ENCODE measurements at regions not wholly inside any gene's neighbourhood (a gene's known extent, or its start where the extent isn't known, plus 50 kb on each side); places are given as distances from the start of the nearest gene placed in this dataset.

GRCh38 chr6:153725456-153725855 is 313.6 kb upstream of the OPRM1 start (continued):
- TF ChIP-seq, protein P1, sequence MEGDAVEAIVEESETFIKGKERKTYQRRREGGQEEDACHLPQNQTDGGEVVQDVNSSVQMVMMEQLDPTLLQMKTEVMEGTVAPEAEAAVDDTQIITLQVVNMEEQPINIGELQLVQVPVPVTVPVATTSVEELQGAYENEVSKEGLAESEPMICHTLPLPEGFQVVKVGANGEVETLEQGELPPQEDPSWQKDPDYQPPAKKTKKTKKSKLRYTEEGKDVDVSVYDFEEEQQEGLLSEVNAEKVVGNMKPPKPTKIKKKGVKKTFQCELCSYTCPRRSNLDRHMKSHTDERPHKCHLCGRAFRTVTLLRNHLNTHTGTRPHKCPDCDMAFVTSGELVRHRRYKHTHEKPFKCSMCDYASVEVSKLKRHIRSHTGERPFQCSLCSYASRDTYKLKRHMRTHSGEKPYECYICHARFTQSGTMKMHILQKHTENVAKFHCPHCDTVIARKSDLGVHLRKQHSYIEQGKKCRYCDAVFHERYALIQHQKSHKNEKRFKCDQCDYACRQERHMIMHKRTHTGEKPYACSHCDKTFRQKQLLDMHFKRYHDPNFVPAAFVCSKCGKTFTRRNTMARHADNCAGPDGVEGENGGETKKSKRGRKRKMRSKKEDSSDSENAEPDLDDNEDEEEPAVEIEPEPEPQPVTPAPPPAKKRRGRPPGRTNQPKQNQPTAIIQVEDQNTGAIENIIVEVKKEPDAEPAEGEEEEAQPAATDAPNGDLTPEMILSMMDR (IDR thresholded peaks at IDR 0.05; ENCODE audit: control extremely low read depth in 1 of 3, insufficient read depth in 1 of 3, low read depth in 1 of 3, low read length in 3 of 3): no peak
- TF ChIP-seq KDM5A (IDR thresholded peaks at IDR 0.05; ENCODE audit: low read length) (no peak), CEBPB (IDR thresholded peaks at IDR 0.05; ENCODE audit: low read depth, low read length) (no peak), CBX8 (IDR thresholded peaks at IDR 0.05; ENCODE audit: borderline replicate concordance, low read depth, low read length) (no peak)
- TF ChIP-seq, protein P2, sequence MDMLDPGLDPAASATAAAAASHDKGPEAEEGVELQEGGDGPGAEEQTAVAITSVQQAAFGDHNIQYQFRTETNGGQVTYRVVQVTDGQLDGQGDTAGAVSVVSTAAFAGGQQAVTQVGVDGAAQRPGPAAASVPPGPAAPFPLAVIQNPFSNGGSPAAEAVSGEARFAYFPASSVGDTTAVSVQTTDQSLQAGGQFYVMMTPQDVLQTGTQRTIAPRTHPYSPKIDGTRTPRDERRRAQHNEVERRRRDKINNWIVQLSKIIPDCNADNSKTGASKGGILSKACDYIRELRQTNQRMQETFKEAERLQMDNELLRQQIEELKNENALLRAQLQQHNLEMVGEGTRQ (IDR thresholded peaks at IDR 0.05; ENCODE audit: low read length): no peak
